ENCODE measurements at regions not wholly inside any gene's neighbourhood (a gene's known extent, or its start where the extent isn't known, plus 50 kb on each side); places are given as distances from the start of the nearest gene placed in this dataset.

DNA sequence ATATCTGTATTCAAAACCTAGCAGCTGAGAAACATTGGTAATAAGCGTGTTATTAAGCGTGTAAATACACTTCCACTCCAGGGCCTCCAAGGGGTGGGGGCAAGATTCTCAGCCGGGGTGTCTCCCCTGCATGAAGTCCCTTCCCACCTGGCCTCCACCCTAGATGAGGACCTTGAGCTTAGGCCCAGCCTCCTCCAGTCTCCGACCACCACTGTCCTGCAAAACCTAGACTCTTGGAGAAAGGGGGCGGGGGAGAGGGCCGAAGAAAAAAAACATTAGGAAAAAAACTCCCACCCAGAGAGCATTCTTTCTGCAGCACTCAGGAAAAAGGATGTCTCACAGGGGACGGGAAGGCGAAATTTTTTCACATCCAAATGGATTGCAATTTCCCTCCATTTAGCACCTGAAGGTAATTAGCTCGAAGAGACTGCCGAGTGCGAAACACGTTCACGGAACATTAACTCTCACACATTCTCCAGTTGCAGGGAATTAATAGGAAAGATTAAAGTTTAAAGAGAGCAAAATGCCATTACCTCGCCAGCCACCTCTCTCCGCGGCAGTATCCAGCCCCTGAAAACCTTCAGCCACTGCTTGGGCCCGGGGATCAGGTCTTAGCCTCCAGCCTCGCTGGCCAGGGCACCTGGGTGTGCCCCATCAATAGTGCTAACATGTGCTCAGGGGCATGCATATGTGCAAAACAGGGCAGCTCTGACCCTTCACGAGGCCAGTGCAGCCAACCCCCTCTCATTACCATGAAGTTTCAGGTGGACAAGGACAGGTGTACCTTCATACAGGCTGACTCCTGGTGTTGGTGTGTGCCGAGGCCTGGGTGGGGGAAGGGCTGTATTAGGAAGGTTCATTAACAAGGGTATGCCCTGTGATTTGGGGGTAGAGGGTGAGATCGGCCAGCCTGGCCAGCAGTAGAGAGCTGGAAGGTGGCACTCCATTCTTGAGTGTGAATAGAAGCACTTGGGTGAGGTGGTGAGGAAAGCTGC lies 77.2 kb downstream of the HIF1AN start:
- in situ Hi-C loops (cut with HindIII; ENCODE audit: low pct_unique_long_range_greater_than_20kb, low sequenced_read_pairs): no loop called here
- no peak for DNase-seq (ENCODE audit: low read depth)

DNA sequence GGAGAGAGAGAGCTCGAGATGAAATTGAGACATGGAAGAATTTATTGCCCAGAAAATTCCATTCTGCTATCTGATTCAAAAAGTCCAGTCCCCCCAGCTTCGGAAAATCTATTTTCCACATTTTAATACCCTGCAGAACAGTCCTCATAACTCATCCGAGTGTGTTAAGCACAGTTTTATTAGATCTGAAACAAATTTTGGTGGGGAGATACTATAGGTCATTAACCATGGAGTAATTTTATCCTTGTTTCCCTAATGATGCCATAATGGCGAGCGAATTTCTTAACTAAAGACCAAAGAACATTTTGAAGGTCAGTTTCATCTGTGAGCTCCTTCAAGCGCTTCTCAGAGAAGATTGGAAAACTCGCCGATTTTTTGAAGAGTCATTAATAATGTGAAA lies 78.1 kb downstream of the HIF1AN start:
- no peak for DNase-seq (ENCODE audit: low read depth)
- in situ Hi-C loops (cut with HindIII; ENCODE audit: low pct_unique_long_range_greater_than_20kb, low sequenced_read_pairs): no loop called here

DNA sequence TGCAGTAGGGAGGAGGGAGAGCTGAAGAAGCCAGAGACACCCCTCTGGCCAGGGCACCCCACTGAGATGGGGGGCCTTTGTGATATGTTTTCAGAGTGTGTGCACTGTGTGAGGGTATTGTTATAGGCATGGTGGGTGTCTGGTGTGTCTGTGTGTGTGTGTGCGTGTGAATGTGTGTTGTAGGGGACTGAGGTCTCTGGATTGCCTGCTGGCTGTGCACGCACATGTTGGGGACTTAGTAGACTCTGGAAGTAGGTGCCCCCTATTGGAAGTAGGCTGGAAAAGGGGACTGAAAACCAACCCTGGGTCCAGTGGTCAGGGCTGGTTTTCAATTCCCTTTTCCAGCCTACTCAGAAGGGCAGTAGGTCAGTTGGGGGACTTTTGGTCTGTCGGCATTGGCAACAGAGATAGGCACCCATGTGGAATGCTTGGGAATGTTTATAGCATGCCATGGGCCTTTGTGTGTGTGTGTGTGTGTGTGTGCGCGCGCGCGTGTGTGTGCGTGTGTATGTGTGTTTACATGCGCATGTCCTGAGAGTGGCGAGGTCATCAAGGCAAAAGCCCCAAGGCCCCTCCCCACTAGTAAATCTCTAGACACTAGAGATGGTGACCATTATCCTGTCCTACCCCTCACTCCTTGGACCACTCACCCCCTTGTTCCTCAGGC lies 78.8 kb downstream of the HIF1AN start:
- in situ Hi-C loops (cut with HindIII; ENCODE audit: low pct_unique_long_range_greater_than_20kb, low sequenced_read_pairs): no loop called here
- DNase-seq (ENCODE audit: low read depth): no peak

DNA sequence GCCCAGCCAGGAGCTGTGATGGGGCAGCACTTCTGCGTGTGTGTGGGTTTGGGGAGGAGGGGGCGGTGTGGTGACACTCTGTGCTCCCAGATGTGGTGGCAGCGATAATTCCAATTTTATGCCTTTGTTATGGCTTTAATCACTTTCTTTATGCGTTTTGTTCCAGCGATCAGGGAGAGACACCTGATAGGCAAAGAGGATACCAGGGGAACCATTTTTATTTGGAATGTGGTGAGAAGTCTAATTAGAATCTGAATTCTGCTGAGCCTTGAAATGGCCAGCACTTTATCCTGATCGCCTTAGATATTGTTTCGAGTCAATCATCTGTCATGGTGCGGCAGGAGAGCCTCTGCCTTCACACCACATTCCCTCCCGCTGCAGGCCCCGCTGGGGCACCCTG lies 79.5 kb downstream of the HIF1AN start:
- in situ Hi-C loops (cut with HindIII; ENCODE audit: low pct_unique_long_range_greater_than_20kb, low sequenced_read_pairs): no loop called here
- no peak for DNase-seq (ENCODE audit: low read depth)

DNA sequence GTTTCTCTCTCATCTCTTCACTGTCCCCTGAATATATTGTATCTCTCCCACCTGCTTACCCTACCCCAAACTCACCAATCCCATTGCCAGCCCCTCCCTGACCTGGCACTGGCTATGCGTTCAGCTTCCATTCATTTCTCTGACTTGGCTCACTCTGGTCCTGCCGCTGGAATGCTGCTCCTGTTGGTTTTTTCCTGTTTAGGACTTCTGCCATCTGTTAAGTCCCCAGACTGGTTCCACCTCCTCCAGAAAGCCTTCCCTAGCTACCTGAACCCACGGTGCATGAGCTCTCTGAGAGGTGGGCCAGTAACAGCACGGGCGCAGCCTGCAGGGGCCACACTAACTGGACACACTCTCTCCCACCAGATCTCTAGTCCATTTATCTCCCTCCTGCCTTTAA lies 80.2 kb downstream of the HIF1AN start:
- in situ Hi-C loops (cut with HindIII; ENCODE audit: low pct_unique_long_range_greater_than_20kb, low sequenced_read_pairs): no loop called here

DNA sequence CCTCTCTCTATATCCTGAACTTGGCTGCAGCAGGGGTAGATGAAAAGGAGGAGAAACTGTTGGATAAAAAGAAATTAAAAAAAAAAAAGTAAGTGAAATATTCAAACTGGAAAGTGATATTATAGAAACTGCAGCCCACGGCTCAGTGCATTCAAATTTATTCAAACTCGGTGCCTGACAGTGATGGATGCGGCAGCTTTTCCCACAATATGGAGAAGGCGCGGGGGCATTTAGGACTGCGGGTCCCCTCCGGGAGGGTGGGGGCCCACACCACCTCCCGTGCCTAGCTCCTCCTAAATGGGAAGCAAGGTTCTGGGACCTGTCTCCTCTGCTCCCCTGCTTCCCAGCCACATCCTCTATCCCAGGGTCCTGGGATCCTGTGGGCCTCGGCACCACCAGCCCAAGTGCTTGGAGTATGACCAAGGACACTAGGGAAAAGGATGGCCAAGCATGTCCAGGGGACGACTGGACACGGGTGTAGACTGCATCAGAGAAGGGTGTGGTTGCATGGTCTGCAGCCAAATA lies 82.4 kb downstream of the HIF1AN start:
- DNase-seq (ENCODE audit: low read depth): no peak
- in situ Hi-C loops (cut with HindIII; ENCODE audit: low pct_unique_long_range_greater_than_20kb, low sequenced_read_pairs): no loop called here

More for the DNA sequence above, 80.2 kb downstream of the HIF1AN start:
- DNase-seq (ENCODE audit: low read depth): no peak

DNA sequence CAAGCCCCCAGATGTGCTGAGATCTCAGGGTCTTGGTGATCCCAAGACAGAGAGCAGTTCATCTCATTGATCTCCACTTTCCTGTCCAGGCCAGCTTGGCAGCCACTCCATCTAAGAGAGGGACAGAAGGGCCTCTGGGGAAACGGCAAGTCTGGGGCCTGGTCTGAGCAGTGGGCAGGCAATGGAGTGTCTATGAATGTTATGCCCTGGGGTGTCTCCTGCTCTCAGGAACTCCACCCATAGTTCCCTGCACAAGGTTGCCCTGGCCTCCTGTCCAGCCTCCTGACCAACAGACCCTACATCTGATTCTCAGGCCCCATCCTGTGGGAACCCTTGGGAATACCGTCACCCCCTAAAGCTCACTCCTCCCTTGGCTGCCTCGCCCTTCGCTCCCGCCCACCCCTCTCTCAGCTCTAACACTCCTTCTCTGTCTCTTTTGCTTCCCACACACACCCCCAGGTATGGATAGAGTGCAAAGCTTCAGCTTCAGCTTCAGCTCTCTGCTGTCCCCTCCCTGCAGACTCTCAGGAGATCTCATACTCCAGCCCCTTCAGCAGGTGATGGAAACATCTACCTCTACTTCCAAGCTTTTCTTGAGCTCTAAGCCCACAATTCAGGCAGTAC lies 83.0 kb downstream of the HIF1AN start:
- DNase-seq (ENCODE audit: low read depth): no peak
- in situ Hi-C loops (cut with HindIII; ENCODE audit: low pct_unique_long_range_greater_than_20kb, low sequenced_read_pairs): no loop called here

DNA sequence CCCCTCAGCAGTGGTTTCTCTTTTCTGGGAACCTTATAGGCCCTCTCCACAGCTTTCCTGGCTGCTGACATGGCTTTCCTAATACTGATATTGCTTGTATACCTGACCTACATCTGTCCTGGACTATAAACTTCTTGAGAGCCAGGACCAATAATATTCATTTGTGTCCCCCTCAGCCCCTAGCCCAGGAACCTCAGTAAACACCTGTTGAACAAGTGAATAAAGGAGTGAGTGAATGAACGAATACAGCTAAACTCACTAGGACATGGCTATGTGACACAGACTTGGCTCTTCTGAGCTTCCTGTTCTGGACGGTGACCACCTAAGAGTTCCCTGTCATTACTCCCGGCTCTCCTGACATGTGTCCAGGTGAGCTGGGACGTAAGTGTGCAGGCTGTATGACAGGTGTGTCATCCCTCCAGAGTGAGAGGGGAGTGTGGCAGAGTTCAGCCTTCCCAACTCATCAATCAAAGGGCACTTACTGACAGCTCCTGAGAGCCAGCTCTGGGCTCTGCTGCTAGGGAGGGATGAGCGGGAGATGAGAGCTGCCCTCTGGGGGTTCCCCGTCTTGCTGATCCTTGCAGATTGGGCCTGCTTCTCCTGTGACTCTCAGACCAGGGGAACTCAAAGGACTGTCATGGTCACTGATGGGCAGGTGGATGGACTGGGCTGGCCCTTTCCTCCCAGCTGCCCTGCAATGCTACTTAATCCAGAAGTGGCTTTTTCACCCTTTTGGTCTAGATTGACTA lies 84.5 kb downstream of the HIF1AN start:
- in situ Hi-C loops (cut with HindIII; ENCODE audit: low pct_unique_long_range_greater_than_20kb, low sequenced_read_pairs): no loop called here
- no peak for DNase-seq (ENCODE audit: low read depth)

DNA sequence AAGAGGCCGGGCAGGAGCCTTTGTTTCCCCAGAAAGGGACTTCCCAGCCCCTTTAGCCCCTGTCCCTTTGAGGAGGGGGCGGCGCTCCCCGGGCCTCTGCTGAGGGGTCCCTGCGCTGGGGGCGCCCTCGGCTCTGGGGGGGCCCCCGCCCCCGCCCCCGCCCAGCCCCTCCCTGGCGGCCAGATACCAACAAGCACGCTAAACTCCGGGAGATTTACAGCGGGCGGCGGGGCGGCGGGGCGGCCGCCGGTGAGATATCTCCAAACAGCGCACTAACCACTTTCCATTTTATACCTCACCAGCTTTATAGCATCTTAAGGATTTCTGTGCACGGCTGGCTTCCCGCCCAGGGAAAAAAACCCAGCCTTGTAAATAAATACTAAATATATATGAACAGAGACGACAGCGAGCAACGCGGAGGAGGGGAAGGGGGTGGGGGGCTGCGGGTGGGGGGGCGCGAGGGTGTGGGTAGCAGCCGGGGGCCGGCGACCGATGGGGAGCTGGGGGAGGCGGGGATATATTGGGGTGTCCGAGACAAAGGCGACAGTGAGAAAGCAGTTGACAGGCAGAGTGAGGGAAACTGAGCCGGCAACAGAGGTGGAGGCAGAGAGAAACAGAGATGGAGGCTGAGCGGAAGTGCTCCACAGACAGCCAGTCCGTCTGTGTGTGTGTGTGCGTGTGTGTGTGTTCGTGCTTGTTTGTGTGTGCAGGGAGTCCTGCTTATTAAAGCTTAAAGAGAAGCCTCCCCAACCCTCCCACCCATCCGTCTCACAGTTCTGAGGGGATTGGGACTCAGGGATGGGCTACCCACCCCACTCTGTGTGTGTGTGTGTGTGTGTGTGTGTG lies 85.8 kb downstream of the HIF1AN start:
- in situ Hi-C loops (cut with HindIII; ENCODE audit: low pct_unique_long_range_greater_than_20kb, low sequenced_read_pairs): no loop called here
- DNase-seq (ENCODE audit: low read depth): no peak

DNA sequence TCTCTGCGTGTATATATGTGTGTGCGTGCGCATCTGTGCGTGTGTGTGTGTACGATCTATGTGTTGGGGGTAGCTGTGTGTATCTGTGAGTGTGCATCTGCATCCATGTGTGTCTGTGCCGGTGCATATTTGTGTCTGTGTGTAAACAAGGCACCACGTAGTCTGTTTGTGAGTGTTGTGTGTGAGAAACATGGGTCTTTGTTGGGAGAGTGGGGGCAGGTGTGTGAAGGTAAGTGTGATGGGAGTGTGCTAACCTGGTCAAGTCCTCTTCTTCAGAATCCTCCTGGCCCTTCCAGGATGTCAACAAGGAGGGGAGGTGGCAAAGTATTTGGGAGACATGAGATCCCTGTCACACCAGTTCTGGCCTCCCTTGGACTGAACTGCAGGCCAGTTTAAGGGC lies 87.2 kb downstream of the HIF1AN start:
- no peak for DNase-seq (ENCODE audit: low read depth)
- in situ Hi-C loops (cut with HindIII; ENCODE audit: low pct_unique_long_range_greater_than_20kb, low sequenced_read_pairs): no loop called here

DNA sequence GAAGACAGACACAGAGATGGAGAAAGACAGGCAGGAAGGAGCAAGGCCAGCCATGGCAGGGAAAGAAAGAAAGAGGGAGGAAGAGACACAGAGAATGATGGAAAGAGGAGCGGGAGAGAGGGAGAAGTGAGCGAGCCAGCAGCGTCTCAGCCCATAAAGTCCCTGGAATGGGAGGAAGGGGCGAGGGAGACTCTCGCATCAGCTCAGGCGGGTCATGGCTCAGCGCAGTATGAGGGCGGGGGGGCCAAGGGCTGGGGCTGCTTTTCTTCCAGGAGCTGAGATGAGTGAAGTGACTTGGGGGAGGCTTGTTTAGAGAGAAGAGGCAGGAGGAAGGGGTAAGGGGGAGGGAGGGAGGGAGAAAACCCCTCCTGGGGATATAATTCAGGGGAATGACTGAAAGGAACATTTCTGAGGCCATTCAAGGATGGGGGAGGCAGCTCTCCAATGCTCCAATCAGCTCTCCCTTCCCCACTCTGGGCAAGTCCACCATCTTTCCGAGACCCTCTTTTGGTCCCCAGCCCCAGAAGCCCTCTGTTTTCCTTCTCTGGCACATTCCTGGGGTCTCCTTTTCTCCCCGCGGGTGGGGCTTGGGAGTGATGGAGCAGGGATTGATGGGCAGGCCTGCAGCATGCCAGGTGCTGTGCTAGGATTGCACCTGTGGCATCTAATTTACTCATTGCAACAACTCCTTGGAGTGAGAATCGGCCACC lies 87.9 kb downstream of the HIF1AN start:
- in situ Hi-C loops (cut with HindIII; ENCODE audit: low pct_unique_long_range_greater_than_20kb, low sequenced_read_pairs): no loop called here

DNA sequence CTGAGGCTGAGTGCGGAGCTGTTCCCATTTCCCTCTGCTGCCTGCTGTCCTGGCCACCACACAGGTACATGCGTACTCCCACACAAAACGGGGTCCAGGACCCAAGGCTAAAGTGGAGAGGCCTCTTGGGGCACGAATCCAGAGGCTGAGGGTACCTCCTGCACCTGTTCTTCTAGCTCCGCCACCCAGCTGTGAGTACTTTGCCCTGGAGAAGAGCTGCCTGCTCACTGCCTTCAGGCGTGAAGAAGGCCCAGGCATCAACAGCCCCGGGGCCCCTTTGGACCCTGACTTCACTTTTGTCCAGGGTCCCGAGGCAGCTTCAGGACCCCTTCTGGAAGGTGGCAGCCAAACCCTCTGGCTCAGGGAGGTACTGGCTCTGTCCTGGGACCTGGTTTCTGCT lies 88.6 kb downstream of the HIF1AN start:
- in situ Hi-C loops (cut with HindIII; ENCODE audit: low pct_unique_long_range_greater_than_20kb, low sequenced_read_pairs): no loop called here
- no peak for DNase-seq (ENCODE audit: low read depth)

More for the DNA sequence above, 87.9 kb downstream of the HIF1AN start:
- no peak for DNase-seq (ENCODE audit: low read depth)

DNA sequence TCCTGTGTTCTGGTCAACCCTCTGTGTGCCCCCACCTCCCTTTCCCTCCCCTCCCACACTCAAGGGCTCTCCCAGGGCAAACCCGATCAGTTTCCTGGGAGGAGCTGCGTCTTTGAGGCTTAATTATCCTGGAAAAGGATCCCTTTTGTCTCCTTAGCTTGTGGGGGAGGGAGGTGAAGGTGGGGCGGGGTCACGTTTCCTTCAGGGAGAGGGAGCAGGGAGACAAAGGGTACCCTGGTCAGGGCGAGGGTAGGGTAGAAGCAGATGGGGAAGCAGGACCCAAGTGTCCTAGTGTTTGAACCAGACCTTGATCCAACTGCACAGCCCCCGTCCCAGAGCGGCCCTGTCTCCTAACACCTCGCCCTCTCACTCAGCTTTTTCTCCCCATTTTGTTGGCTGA lies 90.1 kb downstream of the HIF1AN start:
- in situ Hi-C loops (cut with HindIII; ENCODE audit: low pct_unique_long_range_greater_than_20kb, low sequenced_read_pairs): no loop called here
- no peak for DNase-seq (ENCODE audit: low read depth)

DNA sequence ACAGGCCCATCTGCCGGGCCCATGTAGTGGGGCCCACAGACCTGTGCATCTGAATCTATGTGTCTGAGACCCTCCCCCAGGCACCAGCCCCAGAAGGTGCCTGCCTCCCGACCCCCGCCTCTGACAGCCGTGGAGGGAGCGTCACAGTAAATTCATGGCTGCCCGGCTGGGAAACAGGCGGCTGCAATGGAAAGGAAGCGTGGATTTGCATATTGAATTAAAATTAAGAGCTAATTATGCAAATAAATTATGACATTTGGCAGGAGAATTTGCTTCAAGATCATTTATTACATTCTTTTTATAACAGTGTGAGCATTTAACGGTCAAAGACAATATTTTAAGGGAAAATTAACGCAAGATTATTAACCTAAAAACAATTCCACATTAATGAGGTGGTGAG lies 92.3 kb downstream of the HIF1AN start:
- in situ Hi-C loops (cut with HindIII; ENCODE audit: low pct_unique_long_range_greater_than_20kb, low sequenced_read_pairs): no loop called here
- DNase-seq (ENCODE audit: low read depth): no peak

DNA sequence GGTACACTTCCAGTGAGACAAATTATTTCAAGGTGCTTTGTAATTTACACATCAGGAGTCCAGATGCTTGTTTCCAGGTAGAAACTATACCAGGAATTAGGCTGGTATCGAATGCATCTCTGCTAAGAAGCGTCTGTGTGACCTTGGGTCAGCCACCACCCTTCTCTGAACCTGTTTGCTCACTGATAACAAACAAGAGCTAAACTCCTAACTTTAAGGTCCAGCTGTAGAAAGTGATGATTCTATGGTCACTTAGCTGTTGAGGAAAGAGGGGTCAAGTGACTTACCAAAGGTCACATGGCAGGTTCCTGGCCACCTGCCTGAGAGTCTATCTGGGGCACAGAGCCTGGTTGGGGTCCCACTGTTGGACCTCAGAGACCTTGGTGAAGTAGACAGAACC lies 95.4 kb downstream of the HIF1AN start:
- no peak for DNase-seq (ENCODE audit: low read depth)
- in situ Hi-C loops (cut with HindIII; ENCODE audit: low pct_unique_long_range_greater_than_20kb, low sequenced_read_pairs): no loop called here

DNA sequence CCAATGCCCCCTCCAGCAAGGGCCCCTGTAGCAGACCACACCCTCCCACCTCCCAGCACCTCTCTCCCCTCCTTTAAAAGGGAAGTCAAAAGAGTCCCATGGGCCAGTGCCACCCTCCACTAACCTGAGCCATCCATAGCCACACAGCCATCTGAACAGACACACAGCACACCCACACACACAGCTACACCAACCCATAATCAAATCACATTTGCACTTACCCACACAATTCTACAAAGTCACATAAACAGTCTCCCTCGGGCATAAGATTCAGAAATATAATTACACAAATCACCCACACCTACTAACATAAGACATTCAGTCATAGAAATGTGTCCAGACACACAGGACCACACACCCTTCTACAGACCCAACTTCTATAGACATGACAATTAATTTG lies 96.3 kb downstream of the HIF1AN start:
- in situ Hi-C loops (cut with HindIII; ENCODE audit: low pct_unique_long_range_greater_than_20kb, low sequenced_read_pairs): no loop called here
- no peak for DNase-seq (ENCODE audit: low read depth)

DNA sequence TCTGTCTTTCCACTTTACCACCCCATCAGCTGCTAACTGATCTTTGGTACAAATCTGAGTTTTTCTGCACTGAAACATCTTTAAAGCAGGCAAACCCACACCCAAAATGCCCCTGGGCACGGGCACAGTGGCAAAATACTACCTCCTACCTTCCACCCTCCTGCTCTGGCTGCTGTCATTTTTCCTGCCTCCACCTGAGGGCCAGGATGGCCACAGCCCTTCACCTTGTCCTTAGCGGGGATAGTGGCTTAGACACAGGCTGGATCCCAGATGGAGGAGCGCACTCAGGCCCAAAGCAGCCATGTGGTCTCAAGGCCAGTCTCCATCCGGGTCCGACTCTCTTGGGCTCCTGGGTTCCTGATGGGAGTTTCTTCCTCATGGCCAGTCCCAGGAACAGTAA lies 98.3 kb downstream of the HIF1AN start:
- in situ Hi-C loops (cut with HindIII; ENCODE audit: low pct_unique_long_range_greater_than_20kb, low sequenced_read_pairs): no loop called here
- DNase-seq (ENCODE audit: low read depth): no peak

Data from Caki2 (cell line).